Sigmoid colon (tissue), 6 donors: ENCODE measurements at regions not wholly inside any gene's neighbourhood (a gene's known extent, or its start where the extent isn't known, plus 50 kb on each side); places are given as distances from the start of the nearest gene placed in this dataset.

Experiments used
- DNase-seq: peaks from one replicate; pipeline ENCODE4 v3.0.0-alpha.2; 2019
- H3K27ac ChIP-seq, 4 donors: fragments of 200-600 bp; sonication (generic); one replicate each; pipeline ENCODE4 v1.5.1; 2016 to 2019; ENCODE audit warnings: mild to moderate bottlenecking in 1 of 4
- H3K27me3 ChIP-seq, 3 donors: fragments of 200-600 bp; sonication (generic); one replicate each; pipeline ENCODE4 v1.5.1; 2019; ENCODE audit warnings: mild to moderate bottlenecking in 1 of 3
- H3K36me3 ChIP-seq, 4 donors: fragments of 200-600 bp; sonication (generic); one replicate each; pipeline ENCODE4 v1.5.1; 2016 to 2019
- H3K4me1 ChIP-seq, 4 donors: fragments of 200-600 bp; sonication (generic); one replicate each; pipeline ENCODE4 v1.5.1; 2017 to 2019
- H3K4me3 ChIP-seq, 4 donors: fragments of 200-600 bp; sonication (generic); one replicate each; pipeline ENCODE4 v1.5.1; 2017 to 2019; ENCODE audit warnings: mild to moderate bottlenecking in 2 of 4, moderate library complexity in 1 of 4
- H3K9me3 ChIP-seq, 4 donors: fragments of 200-600 bp in 3 of 4; sonication (generic) in 3 of 4; one replicate each; pipeline versions ENCODE4 v1.5.1 to v1.6.1; 2013 to 2019
- EP300 ChIP-seq, 4 donors: sonication (generic); formaldehyde crosslinking; IDR thresholded peaks; one replicate each; pipeline ENCODE4 v1.6.1; 2017; ENCODE audit warnings: antibody characterized with exemption in 4 of 4
- POLR2A ChIP-seq, 2 donors: fragments of 450-650 bp; IDR thresholded peaks; one replicate each; pipeline ENCODE4 v1.6.1; 2016; ENCODE audit warnings: antibody characterized with exemption in 2 of 2, mild to moderate bottlenecking in 2 of 2, moderate library complexity in 2 of 2
- POLR2AphosphoS5 ChIP-seq, 4 donors: sonication (generic); formaldehyde crosslinking; IDR thresholded peaks; one replicate each; pipeline ENCODE4 v1.6.1; 2017; ENCODE audit warnings: antibody characterized with exemption in 4 of 4
- WGBS, 2 donors: extraction: QIAGEN DNeasy Blood & Tissue Kit; methylation state at CpG; one replicate each; pipeline ENCODE4 v1.1.7; 2013; 5-methylcytosine and 5-hydroxymethylcytosine counted together
- intact Hi-C: fragments of 100-400 bp; cut with DNase I; formaldehyde crosslinking; loops from one replicate; pipeline ENCODE4 v1.15.1; 2023
- TF ChIP-seq, protein P1 (sequence below), 4 experiments: fragments of 450-650 bp in 3 of 4; fragments of 200-600 bp in 1 of 4; IDR thresholded peaks; one replicate each; pipeline ENCODE4 v1.5.1; 2016 to 2019; ENCODE audit warnings: antibody characterized with exemption in 4 of 4, mild to moderate bottlenecking in 3 of 4, moderate library complexity in 2 of 4
- donor health status: healthy with polysubstance abuse.
- donor health status: healthy.

DNA sequence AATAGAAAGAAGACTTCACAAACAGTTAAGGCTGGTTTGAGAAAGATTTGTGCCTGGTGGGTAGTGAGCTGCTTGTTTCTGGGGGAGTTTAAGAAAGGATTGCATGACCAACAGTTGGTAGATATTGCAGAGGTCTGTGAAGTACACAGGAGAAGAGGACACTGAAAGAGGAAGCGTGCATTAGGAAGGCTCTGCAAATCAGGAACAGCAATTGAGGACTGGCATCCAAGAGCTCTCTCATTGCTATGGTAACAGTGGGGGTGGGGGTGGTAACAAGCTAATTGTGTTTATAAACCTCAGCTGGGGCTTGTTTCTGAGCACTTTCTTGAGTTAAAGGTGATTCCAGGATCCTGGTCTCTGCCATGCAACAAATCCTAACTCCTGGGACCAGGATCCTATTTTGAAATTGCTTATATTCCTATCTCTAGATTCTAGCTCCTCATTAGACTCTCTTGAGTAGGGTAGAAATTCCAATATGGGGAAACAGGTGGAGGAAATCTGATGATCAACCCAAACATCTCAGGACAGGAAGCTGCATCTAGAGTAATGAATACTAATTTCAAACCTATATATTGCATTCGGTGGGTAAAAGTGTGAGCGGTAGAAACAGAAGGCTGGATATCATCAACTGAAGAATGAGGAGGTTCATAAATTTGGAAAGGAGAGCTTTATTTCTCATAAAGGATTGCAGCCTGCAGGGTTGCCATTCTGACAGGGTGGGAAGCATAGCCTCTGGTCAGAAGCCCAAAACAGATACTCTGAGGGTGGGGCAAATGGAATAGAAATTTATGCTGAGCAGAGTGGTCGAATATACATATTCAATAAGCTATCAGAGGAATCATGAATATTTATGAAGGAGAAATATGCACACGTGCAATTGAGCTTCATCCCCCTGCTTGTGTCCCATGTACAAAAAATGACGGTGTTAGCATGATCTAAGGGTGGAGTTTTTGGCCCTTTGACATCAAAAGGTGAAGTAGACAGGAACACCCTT, 79.4 kb downstream of the PTTG1 start:
- no peaks in the 10 kb centered on the region for H3K36me3 ChIP-seq
- H3K27ac ChIP-seq = no peak overlapping the region
- peaks cover 0 to 1% (median 0%) of the 10 kb centered on the region in 3 donors for H3K27me3 ChIP-seq
- H3K9me3 ChIP-seq = no peaks in the 10 kb centered on the region
- H3K4me3 ChIP-seq = no peak overlapping the region
- TF ChIP-seq, protein P1, sequence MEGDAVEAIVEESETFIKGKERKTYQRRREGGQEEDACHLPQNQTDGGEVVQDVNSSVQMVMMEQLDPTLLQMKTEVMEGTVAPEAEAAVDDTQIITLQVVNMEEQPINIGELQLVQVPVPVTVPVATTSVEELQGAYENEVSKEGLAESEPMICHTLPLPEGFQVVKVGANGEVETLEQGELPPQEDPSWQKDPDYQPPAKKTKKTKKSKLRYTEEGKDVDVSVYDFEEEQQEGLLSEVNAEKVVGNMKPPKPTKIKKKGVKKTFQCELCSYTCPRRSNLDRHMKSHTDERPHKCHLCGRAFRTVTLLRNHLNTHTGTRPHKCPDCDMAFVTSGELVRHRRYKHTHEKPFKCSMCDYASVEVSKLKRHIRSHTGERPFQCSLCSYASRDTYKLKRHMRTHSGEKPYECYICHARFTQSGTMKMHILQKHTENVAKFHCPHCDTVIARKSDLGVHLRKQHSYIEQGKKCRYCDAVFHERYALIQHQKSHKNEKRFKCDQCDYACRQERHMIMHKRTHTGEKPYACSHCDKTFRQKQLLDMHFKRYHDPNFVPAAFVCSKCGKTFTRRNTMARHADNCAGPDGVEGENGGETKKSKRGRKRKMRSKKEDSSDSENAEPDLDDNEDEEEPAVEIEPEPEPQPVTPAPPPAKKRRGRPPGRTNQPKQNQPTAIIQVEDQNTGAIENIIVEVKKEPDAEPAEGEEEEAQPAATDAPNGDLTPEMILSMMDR (IDR thresholded peaks at IDR 0.05) = no peak
- TF ChIP-seq POLR2AphosphoS5 (IDR thresholded peaks at IDR 0.05) (no peak), POLR2A (IDR thresholded peaks at IDR 0.05) (no peak), EP300 (IDR thresholded peaks at IDR 0.05) (no peak)
- 62 to 74% methylated on average over 6 of the region's 6 CpGs for WGBS, 2 donors
- intact Hi-C loops = no loop called here
- no peak for DNase-seq
- H3K4me1 ChIP-seq = peaks cover 0 to 1% (median 0%) of the 10 kb centered on the region in 4 donors

DNA sequence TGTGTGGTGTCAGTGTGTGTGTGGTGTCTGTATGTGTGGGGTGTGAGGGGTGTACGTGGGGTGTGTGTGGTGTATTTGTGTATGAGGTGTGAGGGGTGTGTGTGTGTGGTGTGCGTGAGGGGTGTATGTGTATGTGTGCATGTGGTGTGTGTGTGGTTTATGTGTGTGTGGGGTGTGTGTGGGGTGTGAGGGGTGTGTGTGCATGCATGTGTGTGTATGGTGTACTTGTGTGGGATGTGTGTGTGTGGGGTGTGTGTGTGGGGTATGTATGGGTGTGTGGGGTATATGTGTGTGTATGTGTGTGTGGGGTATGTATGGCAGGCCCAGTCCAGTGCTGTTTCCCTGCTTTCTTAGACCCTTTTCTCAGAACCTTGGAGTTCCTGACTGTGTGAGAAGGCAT, 83.3 kb downstream of the PTTG1 start:
- 48% methylated on average over 2 of the region's 2 CpGs for WGBS, 2 donors
- H3K9me3 ChIP-seq = no peaks in the 10 kb centered on the region

GRCh38 chr5:160506006-160507004, 84.7 kb downstream of the PTTG1 start:
- WGBS, 2 donors = 61 to 85% methylated on average over 18 of the region's 18 CpGs
- Histone ChIP-seq H3K27ac (no peak overlapping the region), H3K4me1 (peaks cover 0 to 5% (median 2%) of the 10 kb centered on the region in 4 donors), H3K27me3 (no peaks in the 10 kb centered on the region), H3K4me3 (no peak overlapping the region), H3K9me3 (no peaks in the 10 kb centered on the region), H3K36me3 (no peaks in the 10 kb centered on the region)
- TF ChIP-seq, protein P1 (IDR thresholded peaks at IDR 0.05) = no peak
- TF ChIP-seq EP300 (IDR thresholded peaks at IDR 0.05) = no peak
- no peak for TF ChIP-seq POLR2AphosphoS5 (IDR thresholded peaks at IDR 0.05)
- no peak for TF ChIP-seq POLR2A (IDR thresholded peaks at IDR 0.05)
- DNase-seq = peak; percentile 67
- intact Hi-C loops = loop anchor here (5.0 kb wide), 1 partner anchor 64 kb away; no protein-coding TSS in a partner anchor

More for the DNA sequence above, 83.3 kb downstream of the PTTG1 start:
- no peaks in the 10 kb centered on the region for H3K27me3 ChIP-seq
- H3K4me1 ChIP-seq = peaks cover 0 to 5% (median 2%) of the 10 kb centered on the region in 4 donors
- H3K36me3 ChIP-seq = no peaks in the 10 kb centered on the region
- no peak overlapping the region for H3K4me3 ChIP-seq
- intact Hi-C loops = loop anchor here (5.0 kb wide), 1 partner anchor 63 kb away; no protein-coding TSS in a partner anchor
- DNase-seq = no peak
- no peak for TF ChIP-seq POLR2A (IDR thresholded peaks at IDR 0.05)
- no peak for TF ChIP-seq POLR2AphosphoS5 (IDR thresholded peaks at IDR 0.05)
- TF ChIP-seq EP300 (IDR thresholded peaks at IDR 0.05) = no peak
- TF ChIP-seq, protein P1 (IDR thresholded peaks at IDR 0.05) = no peak
- H3K27ac ChIP-seq = no peak overlapping the region

GRCh38 chr5:160507221-160507721, 85.6 kb downstream of the PTTG1 start:
- Histone ChIP-seq H3K27me3 (no peaks in the 10 kb centered on the region), H3K4me1 (peaks cover 0 to 5% (median 2%) of the 10 kb centered on the region in 4 donors), H3K4me3 (no peak overlapping the region), H3K36me3 (no peaks in the 10 kb centered on the region), H3K9me3 (no peaks in the 10 kb centered on the region), H3K27ac (no peak overlapping the region)
- whole genome bisulfite sequencing, 2 donors = 58 to 63% methylated on average over 5 of the region's 5 CpGs
- intact Hi-C loops = loop anchor here (5.0 kb wide), 1 partner anchor 65 kb away; no protein-coding TSS in a partner anchor
- DNase-seq = no peak
- no peak for TF ChIP-seq EP300 (IDR thresholded peaks at IDR 0.05)
- TF ChIP-seq, protein P1 (IDR thresholded peaks at IDR 0.05) = no peak
